K562 (cell line): ENCODE measurements at regions not wholly inside any gene's neighbourhood (a gene's known extent, or its start where the extent isn't known, plus 50 kb on each side); places are given as distances from the start of the nearest gene placed in this dataset.

ENCODE experiments used
- CC2D1A ChIP-seq: fragments of 450-650 bp; IDR thresholded peaks from 2 replicates; pipeline ENCODE4 v1.6.1; 2017; ENCODE audit warnings: mild to moderate bottlenecking
- KDM1A ChIP-seq, 2 experiments: fragments of 450-650 bp; IDR thresholded peaks; 2 replicates each; pipeline ENCODE4 v1.6.1; 2016; ENCODE audit warnings: mild to moderate bottlenecking in 2 of 2
- PCBP1 ChIP-seq: fragments of 200-400 bp; formaldehyde crosslinking; IDR thresholded peaks from 2 replicates; pipeline ENCODE4 v1.6.1; 2018; ENCODE audit warnings: mild to moderate bottlenecking, low read depth, low read length; ENCODE audit not compliant: poor library complexity, severe bottlenecking
- PRDM10 ChIP-seq: fragments of 450-650 bp; IDR thresholded peaks from 2 replicates; pipeline ENCODE4 v1.6.1; 2018; ENCODE audit not compliant: partially characterized antibody
- ZBTB12 ChIP-seq: fragments of 250-450 bp; sonication (Bioruptor Pico); IDR thresholded peaks from 2 replicates; pipeline ENCODE4 v1.4.0; 2020
- ZC3H4 ChIP-seq: sonication (generic); formaldehyde crosslinking; IDR thresholded peaks from 2 replicates; pipeline ENCODE4 v1.9.0; 2021; ENCODE audit warnings: missing genetic modification reagents, borderline replicate concordance
- ZNF143 ChIP-seq: sonication (generic); formaldehyde crosslinking; IDR thresholded peaks from 2 replicates; pipeline ENCODE4 v1.9.0; 2022; ENCODE audit warnings: mild to moderate bottlenecking, missing genetic modification reagents
- TF ChIP-seq, protein P1 (sequence below): sonication (generic); formaldehyde crosslinking; IDR thresholded peaks from 2 replicates; pipeline ENCODE4 v1.8.0; 2022; ENCODE audit warnings: mild to moderate bottlenecking, missing genetic modification reagents

GRCh38 chr18:22024924-22025323, 144.5 kb upstream of the GATA6 start (continued):
- TF ChIP-seq, protein P1, sequence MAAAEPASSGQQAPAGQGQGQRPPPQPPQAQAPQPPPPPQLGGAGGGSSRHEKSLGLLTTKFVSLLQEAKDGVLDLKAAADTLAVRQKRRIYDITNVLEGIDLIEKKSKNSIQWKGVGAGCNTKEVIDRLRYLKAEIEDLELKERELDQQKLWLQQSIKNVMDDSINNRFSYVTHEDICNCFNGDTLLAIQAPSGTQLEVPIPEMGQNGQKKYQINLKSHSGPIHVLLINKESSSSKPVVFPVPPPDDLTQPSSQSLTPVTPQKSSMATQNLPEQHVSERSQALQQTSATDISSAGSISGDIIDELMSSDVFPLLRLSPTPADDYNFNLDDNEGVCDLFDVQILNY (CRISPR knock-in tag): no peak
- no peak for TF ChIP-seq PCBP1
- TF ChIP-seq ZBTB12 (CRISPR knock-in tag): no peak
- TF ChIP-seq ZNF143: no peak
- TF ChIP-seq CC2D1A: no peak
- TF ChIP-seq ZC3H4 (CRISPR knock-in tag): no peak
- TF ChIP-seq KDM1A (IDR thresholded peaks at IDR 0.05): no peak
- no peak for TF ChIP-seq PRDM10
